Gastroesophageal sphincter (tissue), 4 donors: ENCODE measurements at regions not wholly inside any gene's neighbourhood (a gene's known extent, or its start where the extent isn't known, plus 50 kb on each side); places are given as distances from the start of the nearest gene placed in this dataset.
A peak's percentile ranks its signal among the peaks of the same experiment; 100 is the strongest.

Experiments
- ATAC-seq: fragments of 150-250 bp; one replicate; pipeline ENCODE4 v1.9.1; 2016; ENCODE audit warnings: mild to moderate bottlenecking, moderate library complexity
- H3K27ac ChIP-seq, 4 donors: fragments of 200-600 bp; sonication (generic) in 3 of 4; 1 replicate in 3 of 4; 2 replicates in 1 of 4; pipeline ENCODE4 v1.5.1; 2016 to 2019
- H3K27me3 ChIP-seq: fragments of 200-600 bp; sonication (generic); one replicate; pipeline ENCODE4 v1.5.1; 2019
- H3K36me3 ChIP-seq, 2 donors: fragments of 200-600 bp; sonication (generic); one replicate each; pipeline ENCODE4 v1.5.1; 2019; ENCODE audit warnings: control low read depth in 1 of 2
- H3K4me1 ChIP-seq, 3 donors: fragments of 200-600 bp; sonication (generic); 1 replicate in 2 of 3; 2 replicates in 1 of 3; pipeline ENCODE4 v1.5.1; 2016 to 2019; ENCODE audit warnings: control low read depth in 2 of 3
- H3K4me3 ChIP-seq, 2 donors: fragments of 200-600 bp; sonication (generic); one replicate each; pipeline ENCODE4 v1.5.1; 2019; ENCODE audit warnings: mild to moderate bottlenecking in 1 of 2, moderate library complexity in 1 of 2
- H3K9me3 ChIP-seq, 3 donors: fragments of 200-600 bp; sonication (generic); one replicate each; pipeline ENCODE4 v1.5.1; 2017 to 2019; ENCODE audit warnings: control low read depth in 2 of 3
- EP300 ChIP-seq: sonication (generic); formaldehyde crosslinking; IDR thresholded peaks from one replicate; pipeline ENCODE4 v1.6.1; 2017; ENCODE audit warnings: antibody characterized with exemption, mild to moderate bottlenecking
- POLR2A ChIP-seq, 2 donors: fragments of 450-650 bp; IDR thresholded peaks; one replicate each; pipeline ENCODE4 v1.6.1; 2017; ENCODE audit warnings: antibody characterized with exemption in 2 of 2, mild to moderate bottlenecking in 2 of 2, moderate library complexity in 1 of 2
- POLR2AphosphoS5 ChIP-seq: sonication (generic); formaldehyde crosslinking; IDR thresholded peaks from one replicate; pipeline ENCODE4 v1.6.1; 2017; ENCODE audit warnings: antibody characterized with exemption
- WGBS, 2 donors: methylation state at CpG; one replicate each; pipeline ENCODE4 v1.1.5; 2018; ENCODE audit warnings: low coverage in 1 of 2; 5-methylcytosine and 5-hydroxymethylcytosine counted together
- TF ChIP-seq, protein P1 (sequence below), 4 experiments: fragments of 200-600 bp in 2 of 4; fragments of 450-650 bp in 2 of 4; sonication (generic) in 1 of 4; IDR thresholded peaks; one replicate each; pipeline ENCODE4 v1.5.1; 2017 to 2019; ENCODE audit warnings: antibody characterized with exemption in 4 of 4, mild to moderate bottlenecking in 2 of 4, moderate library complexity in 2 of 4

DNA sequence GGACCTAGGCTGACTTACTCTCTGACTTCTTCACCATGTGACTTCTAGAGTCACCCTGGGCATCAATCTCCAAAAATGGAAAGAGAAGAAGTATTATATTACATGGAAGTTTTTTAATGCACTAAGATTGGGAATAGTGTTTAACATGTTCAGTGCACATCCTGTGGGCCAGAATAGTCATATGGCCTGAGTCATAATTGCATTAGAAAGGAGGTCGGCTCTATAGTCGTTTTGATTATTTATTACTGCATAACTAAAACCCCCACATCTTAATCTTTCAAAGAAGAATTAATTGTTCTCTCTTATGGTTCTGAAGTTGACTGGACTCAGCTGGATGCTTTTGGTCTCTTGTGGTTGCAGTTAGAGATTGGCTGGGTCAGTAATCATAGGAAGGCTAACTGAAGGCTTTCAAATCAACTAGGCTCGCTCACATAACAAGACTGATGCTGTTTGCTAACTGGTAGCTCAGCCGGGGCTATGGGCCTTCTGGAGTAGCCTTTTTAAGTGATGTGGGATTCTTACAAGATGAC, 810.6 kb upstream of the ADGRL4 start:
- Histone ChIP-seq H3K27ac (no peak overlapping the region), H3K4me3 (no peak overlapping the region), H3K36me3 (no peaks in the 10 kb centered on the region), H3K4me1 (no peaks in the 10 kb centered on the region), H3K9me3 (no peaks in the 10 kb centered on the region), H3K27me3 (no peaks in the 10 kb centered on the region)
- WGBS, 2 donors, result 53 to 76% methylated on average over 4 of the region's 4 CpGs
- TF ChIP-seq, protein P1, sequence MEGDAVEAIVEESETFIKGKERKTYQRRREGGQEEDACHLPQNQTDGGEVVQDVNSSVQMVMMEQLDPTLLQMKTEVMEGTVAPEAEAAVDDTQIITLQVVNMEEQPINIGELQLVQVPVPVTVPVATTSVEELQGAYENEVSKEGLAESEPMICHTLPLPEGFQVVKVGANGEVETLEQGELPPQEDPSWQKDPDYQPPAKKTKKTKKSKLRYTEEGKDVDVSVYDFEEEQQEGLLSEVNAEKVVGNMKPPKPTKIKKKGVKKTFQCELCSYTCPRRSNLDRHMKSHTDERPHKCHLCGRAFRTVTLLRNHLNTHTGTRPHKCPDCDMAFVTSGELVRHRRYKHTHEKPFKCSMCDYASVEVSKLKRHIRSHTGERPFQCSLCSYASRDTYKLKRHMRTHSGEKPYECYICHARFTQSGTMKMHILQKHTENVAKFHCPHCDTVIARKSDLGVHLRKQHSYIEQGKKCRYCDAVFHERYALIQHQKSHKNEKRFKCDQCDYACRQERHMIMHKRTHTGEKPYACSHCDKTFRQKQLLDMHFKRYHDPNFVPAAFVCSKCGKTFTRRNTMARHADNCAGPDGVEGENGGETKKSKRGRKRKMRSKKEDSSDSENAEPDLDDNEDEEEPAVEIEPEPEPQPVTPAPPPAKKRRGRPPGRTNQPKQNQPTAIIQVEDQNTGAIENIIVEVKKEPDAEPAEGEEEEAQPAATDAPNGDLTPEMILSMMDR (IDR thresholded peaks at IDR 0.05), result no peak
- no peak for TF ChIP-seq POLR2AphosphoS5
- TF ChIP-seq POLR2A (IDR thresholded peaks at IDR 0.05), result no peak
- no peak for TF ChIP-seq EP300
- ATAC-seq, result no peak

DNA sequence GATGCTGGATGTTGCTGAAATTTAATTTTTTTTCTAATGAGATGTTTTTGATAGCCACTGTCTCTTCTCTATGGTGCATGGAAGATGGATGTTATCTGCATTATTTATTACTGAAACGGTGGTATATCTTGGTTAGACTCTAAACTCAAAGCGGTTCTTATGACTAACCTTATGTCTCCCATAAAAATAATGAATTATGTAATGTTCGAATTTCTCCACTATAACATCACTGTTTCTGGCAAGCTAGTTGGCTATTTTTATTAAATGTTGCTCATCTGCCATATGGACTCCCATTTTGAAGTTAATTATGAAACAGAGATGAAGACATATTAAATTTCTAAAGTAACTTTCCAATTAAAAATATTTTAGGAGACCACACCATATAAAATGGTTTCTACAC, 808.6 kb upstream of the ADGRL4 start:
- Histone ChIP-seq H3K36me3 (no peaks in the 10 kb centered on the region), H3K4me3 (no peak overlapping the region), H3K9me3 (no peaks in the 10 kb centered on the region), H3K27me3 (no peaks in the 10 kb centered on the region), H3K4me1 (peaks cover 0 to 6% (median 0%) of the 10 kb centered on the region in 3 donors), H3K27ac (no peak overlapping the region)
- WGBS, 2 donors, result 34 to 59% methylated on average over 3 of the region's 3 CpGs
- TF ChIP-seq EP300 (no peak), POLR2A (IDR thresholded peaks at IDR 0.05) (no peak), POLR2AphosphoS5 (no peak)
- TF ChIP-seq, protein P1 (IDR thresholded peaks at IDR 0.05), result no peak
- ATAC-seq, result no peak

DNA sequence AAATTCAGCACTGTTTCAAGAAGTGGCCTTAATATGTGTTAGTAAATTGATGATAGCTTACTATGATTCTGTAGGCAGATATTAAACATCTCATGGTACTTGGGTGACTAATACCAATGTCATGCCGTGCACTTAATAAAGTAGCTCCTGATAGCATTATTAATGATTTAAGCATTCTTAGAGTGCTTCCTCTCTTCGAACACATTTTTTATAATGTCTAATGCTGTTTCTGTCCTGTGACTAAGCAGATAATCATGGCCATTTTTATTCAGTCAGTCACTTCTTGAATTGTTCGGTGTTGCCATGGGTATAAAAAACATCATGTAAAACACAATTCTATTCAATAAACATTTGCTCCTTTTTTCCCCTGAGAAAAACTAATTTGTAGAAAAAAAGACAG, 804.6 kb upstream of the ADGRL4 start:
- TF ChIP-seq POLR2A (IDR thresholded peaks at IDR 0.05) (no peak), POLR2AphosphoS5 (no peak), EP300 (no peak)
- H3K27ac ChIP-seq, result peak overlapping the region in 3 of 4 donors; percentile 21 to 36 (median 33)
- 4 to 23% methylated on average over 3 of the region's 3 CpGs for WGBS, 2 donors
- no peak overlapping the region for H3K4me3 ChIP-seq
- H3K27me3 ChIP-seq, result no peaks in the 10 kb centered on the region
- peaks cover 0 to 6% (median 0%) of the 10 kb centered on the region in 3 donors for H3K4me1 ChIP-seq
- no peaks in the 10 kb centered on the region for H3K9me3 ChIP-seq
- ATAC-seq, result no peak
- H3K36me3 ChIP-seq, result no peaks in the 10 kb centered on the region

DNA sequence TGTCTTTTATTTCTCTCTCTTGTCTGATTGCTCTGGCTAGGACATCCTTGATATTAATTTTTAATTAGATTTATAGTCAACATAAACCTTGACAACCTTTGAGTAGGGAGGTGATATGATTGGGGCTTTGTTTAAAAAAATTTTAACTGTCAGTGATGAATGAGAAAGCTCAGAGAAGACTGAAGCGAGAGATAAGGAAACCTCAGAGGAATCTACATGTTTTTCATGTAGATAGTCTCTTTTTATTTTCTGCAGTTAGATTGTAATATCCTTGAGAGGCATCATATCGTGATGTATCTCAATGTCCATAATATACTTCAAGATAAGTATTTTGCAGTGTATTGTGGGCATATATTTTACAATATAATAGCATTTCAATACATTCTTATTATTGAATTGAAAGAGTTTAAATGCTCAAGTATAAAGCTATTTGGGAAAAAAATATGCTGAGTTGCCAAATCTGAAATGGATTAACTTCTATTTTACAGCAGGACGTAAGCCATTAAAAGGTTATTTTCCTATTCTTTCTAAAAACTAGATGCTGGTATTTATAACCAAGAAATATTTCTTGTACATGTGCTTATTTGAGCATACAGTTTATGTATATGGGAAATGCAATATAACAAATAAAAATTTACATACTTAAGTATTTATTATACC, 802.4 kb upstream of the ADGRL4 start:
- Histone ChIP-seq H3K27me3 (no peaks in the 10 kb centered on the region), H3K27ac (no peak overlapping the region), H3K4me3 (no peak overlapping the region), H3K36me3 (no peaks in the 10 kb centered on the region), H3K4me1 (peaks cover 0 to 6% (median 0%) of the 10 kb centered on the region in 3 donors), H3K9me3 (no peaks in the 10 kb centered on the region)
- TF ChIP-seq, protein P1 (IDR thresholded peaks at IDR 0.05), result no peak
- no peak for TF ChIP-seq EP300
- no peak for TF ChIP-seq POLR2A (IDR thresholded peaks at IDR 0.05)
- TF ChIP-seq POLR2AphosphoS5, result no peak
- WGBS, 2 donors, result 87 to 90% methylated on average over 3 of the region's 3 CpGs
- no peak for ATAC-seq

DNA sequence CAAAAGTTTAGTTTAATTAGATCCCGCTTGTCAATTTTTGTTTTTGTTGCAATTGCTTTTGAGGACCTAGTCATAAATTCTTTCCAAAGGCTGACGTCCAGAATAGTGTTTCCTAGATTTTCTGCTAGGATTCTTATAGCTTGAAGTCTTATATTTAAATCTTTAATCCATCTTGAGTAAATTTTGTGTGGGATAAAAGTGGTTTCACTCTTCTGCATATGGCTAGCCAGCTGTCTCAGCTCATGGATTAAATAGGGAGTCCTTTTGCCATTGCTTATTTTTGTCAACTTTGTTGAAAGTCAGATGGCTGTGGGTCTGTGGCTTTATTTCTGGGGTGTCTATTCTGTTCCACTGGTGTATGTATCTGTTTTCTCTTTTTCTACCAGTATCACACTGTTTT, 801.3 kb upstream of the ADGRL4 start:
- Histone ChIP-seq H3K9me3 (no peaks in the 10 kb centered on the region), H3K27me3 (no peaks in the 10 kb centered on the region), H3K4me1 (peaks cover 0 to 6% (median 0%) of the 10 kb centered on the region in 3 donors), H3K27ac (no peak overlapping the region), H3K36me3 (no peaks in the 10 kb centered on the region), H3K4me3 (no peak overlapping the region)
- ATAC-seq, result no peak
- 52 to 69% methylated on average over 2 of the region's 2 CpGs for WGBS, 2 donors
- TF ChIP-seq POLR2A (IDR thresholded peaks at IDR 0.05) (no peak), POLR2AphosphoS5 (no peak), EP300 (no peak)
- TF ChIP-seq, protein P1 (IDR thresholded peaks at IDR 0.05), result no peak
